NT2/D1 (cell line): ENCODE measurements at regions not wholly inside any gene's neighbourhood (a gene's known extent, or its start where the extent isn't known, plus 50 kb on each side); places are given as distances from the start of the nearest gene placed in this dataset.

Source experiments
- SUZ12 ChIP-seq: IDR thresholded peaks from 2 replicates; pipeline ENCODE4 v1.6.1; 2011; ENCODE audit not compliant: insufficient read length, insufficient read depth; ENCODE audit errors: extremely low read depth
- ZNF274 ChIP-seq: IDR thresholded peaks from 2 replicates; pipeline ENCODE4 v1.6.1; 2011; ENCODE audit warnings: mild to moderate bottlenecking, low read depth, low read length

GRCh38 chr13:22229916-22230315 lies 559.0 kb downstream of the FGF9 start:
- no peak for TF ChIP-seq SUZ12
- no peak for TF ChIP-seq ZNF274
